ENCODE measurements at regions not wholly inside any gene's neighbourhood (a gene's known extent, or its start where the extent isn't known, plus 50 kb on each side); places are given as distances from the start of the nearest gene placed in this dataset.

DNA sequence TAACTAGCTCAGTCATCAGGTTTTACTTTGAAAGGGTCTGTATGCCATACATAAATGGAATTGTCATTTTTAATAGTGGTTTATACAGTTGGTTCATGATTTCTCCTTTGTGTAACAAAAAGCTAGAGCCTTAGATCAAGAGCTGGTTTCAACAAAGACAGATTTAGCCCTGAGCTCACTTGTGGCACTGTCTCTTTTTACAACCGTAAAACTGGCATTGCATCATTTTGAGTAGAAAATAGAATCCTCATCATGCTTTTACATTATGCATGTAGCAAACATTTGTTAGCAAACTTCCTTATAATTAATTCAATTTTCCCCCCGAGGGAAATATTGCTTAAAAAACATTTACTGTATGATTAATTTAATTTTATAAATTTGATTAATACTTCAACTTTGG lies 1871.5 kb downstream of the ARAP2 start:
- TF ChIP-seq, protein P1, sequence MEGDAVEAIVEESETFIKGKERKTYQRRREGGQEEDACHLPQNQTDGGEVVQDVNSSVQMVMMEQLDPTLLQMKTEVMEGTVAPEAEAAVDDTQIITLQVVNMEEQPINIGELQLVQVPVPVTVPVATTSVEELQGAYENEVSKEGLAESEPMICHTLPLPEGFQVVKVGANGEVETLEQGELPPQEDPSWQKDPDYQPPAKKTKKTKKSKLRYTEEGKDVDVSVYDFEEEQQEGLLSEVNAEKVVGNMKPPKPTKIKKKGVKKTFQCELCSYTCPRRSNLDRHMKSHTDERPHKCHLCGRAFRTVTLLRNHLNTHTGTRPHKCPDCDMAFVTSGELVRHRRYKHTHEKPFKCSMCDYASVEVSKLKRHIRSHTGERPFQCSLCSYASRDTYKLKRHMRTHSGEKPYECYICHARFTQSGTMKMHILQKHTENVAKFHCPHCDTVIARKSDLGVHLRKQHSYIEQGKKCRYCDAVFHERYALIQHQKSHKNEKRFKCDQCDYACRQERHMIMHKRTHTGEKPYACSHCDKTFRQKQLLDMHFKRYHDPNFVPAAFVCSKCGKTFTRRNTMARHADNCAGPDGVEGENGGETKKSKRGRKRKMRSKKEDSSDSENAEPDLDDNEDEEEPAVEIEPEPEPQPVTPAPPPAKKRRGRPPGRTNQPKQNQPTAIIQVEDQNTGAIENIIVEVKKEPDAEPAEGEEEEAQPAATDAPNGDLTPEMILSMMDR (IDR thresholded peaks at IDR 0.05): no peak
- no peak for TF ChIP-seq EP300 (IDR thresholded peaks at IDR 0.05)

Measured in stomach (tissue), 4 donors.